ENCODE measurements at regions not wholly inside any gene's neighbourhood (a gene's known extent, or its start where the extent isn't known, plus 50 kb on each side); places are given as distances from the start of the nearest gene placed in this dataset.

DNA sequence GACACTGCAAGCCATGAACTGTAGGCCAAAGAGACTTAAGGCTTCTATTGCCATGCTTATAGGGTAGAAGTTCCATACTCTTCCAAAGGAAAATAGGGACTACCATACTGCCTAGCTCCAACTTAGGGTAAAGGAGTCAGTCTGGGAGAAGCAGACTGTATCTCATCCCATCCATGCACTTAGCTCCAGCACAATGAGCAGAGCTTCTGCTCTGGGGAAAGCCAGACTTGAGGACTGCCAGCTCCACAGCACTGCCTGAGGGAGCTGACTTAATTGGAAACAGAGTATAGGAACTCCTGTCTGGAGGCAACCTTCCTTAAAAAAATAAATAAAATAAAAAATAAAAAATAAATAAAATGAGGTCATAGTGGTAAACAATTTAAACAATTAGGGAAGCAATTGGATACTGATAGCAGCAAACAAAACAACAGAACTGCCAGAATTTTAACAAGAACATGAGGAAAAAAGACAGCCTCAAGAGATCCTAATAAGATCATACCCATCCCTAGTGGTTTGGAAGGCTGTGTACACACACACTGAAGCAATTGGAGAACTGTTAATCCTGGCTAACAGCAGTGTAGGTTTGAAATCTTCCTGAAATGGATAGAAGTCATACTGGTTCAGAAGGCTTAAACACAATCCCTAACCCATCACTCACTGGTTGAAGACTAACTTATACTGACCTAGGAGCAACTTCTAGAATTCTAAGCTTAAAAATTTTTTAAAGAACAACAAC, 550.1 kb downstream of the TBC1D4 start:
- no peaks in the 10 kb centered on the region for H3K4me1 Mint-ChIP-seq
- ChIA-PET POLR2A (no interaction called here), CTCF (no interaction called here)
- ATAC-seq (no peak), DNase-seq (ENCODE audit: low spot score) (no peak)
- no peaks in the 10 kb centered on the region for H3K27me3 Mint-ChIP-seq (ENCODE audit: low read depth)
- peaks cover 19% of the 10 kb centered on the region for H3K9me3 Mint-ChIP-seq
- H3K27ac Mint-ChIP-seq: no peak overlapping the region
- no peaks in the 10 kb centered on the region; the same call in 1 of the 2 replicates for H3K36me3 Mint-ChIP-seq
- TF ChIP-seq CREM (CRISPR knock-in tag; IDR thresholded peaks at IDR 0.05): no peak
- no peak for TF ChIP-seq ELF4 (CRISPR knock-in tag; IDR thresholded peaks at IDR 0.05; ENCODE audit: low read depth)
- no peak for TF ChIP-seq TEAD1 (CRISPR knock-in tag; IDR thresholded peaks at IDR 0.05)
- TF ChIP-seq, protein P1, sequence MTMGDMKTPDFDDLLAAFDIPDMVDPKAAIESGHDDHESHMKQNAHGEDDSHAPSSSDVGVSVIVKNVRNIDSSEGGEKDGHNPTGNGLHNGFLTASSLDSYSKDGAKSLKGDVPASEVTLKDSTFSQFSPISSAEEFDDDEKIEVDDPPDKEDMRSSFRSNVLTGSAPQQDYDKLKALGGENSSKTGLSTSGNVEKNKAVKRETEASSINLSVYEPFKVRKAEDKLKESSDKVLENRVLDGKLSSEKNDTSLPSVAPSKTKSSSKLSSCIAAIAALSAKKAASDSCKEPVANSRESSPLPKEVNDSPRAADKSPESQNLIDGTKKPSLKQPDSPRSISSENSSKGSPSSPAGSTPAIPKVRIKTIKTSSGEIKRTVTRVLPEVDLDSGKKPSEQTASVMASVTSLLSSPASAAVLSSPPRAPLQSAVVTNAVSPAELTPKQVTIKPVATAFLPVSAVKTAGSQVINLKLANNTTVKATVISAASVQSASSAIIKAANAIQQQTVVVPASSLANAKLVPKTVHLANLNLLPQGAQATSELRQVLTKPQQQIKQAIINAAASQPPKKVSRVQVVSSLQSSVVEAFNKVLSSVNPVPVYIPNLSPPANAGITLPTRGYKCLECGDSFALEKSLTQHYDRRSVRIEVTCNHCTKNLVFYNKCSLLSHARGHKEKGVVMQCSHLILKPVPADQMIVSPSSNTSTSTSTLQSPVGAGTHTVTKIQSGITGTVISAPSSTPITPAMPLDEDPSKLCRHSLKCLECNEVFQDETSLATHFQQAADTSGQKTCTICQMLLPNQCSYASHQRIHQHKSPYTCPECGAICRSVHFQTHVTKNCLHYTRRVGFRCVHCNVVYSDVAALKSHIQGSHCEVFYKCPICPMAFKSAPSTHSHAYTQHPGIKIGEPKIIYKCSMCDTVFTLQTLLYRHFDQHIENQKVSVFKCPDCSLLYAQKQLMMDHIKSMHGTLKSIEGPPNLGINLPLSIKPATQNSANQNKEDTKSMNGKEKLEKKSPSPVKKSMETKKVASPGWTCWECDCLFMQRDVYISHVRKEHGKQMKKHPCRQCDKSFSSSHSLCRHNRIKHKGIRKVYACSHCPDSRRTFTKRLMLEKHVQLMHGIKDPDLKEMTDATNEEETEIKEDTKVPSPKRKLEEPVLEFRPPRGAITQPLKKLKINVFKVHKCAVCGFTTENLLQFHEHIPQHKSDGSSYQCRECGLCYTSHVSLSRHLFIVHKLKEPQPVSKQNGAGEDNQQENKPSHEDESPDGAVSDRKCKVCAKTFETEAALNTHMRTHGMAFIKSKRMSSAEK (CRISPR knock-in tag; IDR thresholded peaks at IDR 0.05; ENCODE audit: borderline replicate concordance): no peak
- TF ChIP-seq, protein P2, sequence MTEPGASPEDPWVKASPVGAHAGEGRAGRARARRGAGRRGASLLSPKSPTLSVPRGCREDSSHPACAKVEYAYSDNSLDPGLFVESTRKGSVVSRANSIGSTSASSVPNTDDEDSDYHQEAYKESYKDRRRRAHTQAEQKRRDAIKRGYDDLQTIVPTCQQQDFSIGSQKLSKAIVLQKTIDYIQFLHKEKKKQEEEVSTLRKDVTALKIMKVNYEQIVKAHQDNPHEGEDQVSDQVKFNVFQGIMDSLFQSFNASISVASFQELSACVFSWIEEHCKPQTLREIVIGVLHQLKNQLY (CRISPR knock-in tag; IDR thresholded peaks at IDR 0.05): no peak
- no peak for TF ChIP-seq SMAD3 (CRISPR knock-in tag; IDR thresholded peaks at IDR 0.05; ENCODE audit: borderline replicate concordance)
- no peak for TF ChIP-seq MYBL2 (CRISPR knock-in tag; IDR thresholded peaks at IDR 0.05)
- TF ChIP-seq, protein P3, sequence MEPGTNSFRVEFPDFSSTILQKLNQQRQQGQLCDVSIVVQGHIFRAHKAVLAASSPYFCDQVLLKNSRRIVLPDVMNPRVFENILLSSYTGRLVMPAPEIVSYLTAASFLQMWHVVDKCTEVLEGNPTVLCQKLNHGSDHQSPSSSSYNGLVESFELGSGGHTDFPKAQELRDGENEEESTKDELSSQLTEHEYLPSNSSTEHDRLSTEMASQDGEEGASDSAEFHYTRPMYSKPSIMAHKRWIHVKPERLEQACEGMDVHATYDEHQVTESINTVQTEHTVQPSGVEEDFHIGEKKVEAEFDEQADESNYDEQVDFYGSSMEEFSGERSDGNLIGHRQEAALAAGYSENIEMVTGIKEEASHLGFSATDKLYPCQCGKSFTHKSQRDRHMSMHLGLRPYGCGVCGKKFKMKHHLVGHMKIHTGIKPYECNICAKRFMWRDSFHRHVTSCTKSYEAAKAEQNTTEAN (CRISPR knock-in tag; IDR thresholded peaks at IDR 0.05): no peak
- TF ChIP-seq HMGA2 (CRISPR knock-in tag; IDR thresholded peaks at IDR 0.05): no peak
- TF ChIP-seq ZBTB21 (CRISPR knock-in tag; IDR thresholded peaks at IDR 0.05; ENCODE audit: borderline replicate concordance): no peak
- no peak for TF ChIP-seq RORB (CRISPR knock-in tag; IDR thresholded peaks at IDR 0.05)
- TF ChIP-seq NFATC4 (CRISPR knock-in tag; IDR thresholded peaks at IDR 0.05): no peak
- TF ChIP-seq ESRRA (CRISPR knock-in tag; IDR thresholded peaks at IDR 0.05; ENCODE audit: borderline replicate concordance): no peak
- TF ChIP-seq, protein P4, sequence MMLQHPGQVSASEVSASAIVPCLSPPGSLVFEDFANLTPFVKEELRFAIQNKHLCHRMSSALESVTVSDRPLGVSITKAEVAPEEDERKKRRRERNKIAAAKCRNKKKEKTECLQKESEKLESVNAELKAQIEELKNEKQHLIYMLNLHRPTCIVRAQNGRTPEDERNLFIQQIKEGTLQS (CRISPR knock-in tag; conservative IDR thresholded peaks at IDR 0.05): no peak
- H3K4me3 Mint-ChIP-seq: no peak overlapping the region

DNA sequence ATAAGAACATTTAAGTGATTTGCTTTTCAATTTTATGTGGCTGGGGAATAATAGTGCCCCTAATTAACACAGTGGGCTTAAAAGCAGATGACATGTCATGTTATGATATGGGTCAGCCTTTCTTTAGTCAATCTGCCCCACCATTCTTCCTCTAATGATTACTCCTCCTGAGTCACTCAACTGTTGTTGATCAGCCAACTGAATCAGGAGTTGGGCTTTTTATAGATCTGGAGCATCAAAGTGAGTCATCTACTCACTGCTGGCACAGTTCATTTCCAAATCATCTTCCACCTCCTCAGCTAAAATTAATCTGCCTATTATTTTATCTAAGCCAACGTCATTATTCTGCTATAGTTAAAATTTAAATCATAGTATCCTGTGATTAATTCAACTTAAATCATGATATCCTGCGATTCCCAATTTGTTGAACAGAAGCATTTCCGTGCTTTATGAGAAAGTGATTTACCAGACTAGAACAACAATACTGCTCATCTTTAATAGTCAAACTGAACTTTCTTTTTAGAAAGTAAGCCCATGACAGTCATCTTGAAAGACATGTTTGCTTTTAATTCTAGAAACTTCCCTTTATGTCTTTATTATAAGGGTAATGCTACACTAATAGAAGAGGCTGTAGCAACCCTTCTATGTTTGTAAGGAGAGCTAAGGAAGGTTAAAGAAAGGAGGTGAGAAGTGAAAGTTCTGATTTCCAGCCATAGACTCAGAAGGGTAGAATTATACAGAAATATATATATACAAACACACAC, 551.4 kb downstream of the TBC1D4 start:
- CTCF ChIA-PET: no interaction called here
- POLR2A ChIA-PET: no interaction called here
- H3K36me3 Mint-ChIP-seq: no peaks in the 10 kb centered on the region; the same call in 1 of the 2 replicates
- no peak overlapping the region for H3K4me3 Mint-ChIP-seq
- no peaks in the 10 kb centered on the region for H3K4me1 Mint-ChIP-seq
- no peak overlapping the region for H3K27ac Mint-ChIP-seq
- no peaks in the 10 kb centered on the region for H3K27me3 Mint-ChIP-seq (ENCODE audit: low read depth)
- DNase-seq (ENCODE audit: low spot score) (no peak), ATAC-seq (no peak)
- H3K9me3 Mint-ChIP-seq: peaks cover 16% of the 10 kb centered on the region
- no peak for TF ChIP-seq ETV6 (CRISPR knock-in tag; IDR thresholded peaks at IDR 0.05)
- TF ChIP-seq, protein P5, sequence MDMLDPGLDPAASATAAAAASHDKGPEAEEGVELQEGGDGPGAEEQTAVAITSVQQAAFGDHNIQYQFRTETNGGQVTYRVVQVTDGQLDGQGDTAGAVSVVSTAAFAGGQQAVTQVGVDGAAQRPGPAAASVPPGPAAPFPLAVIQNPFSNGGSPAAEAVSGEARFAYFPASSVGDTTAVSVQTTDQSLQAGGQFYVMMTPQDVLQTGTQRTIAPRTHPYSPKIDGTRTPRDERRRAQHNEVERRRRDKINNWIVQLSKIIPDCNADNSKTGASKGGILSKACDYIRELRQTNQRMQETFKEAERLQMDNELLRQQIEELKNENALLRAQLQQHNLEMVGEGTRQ (CRISPR knock-in tag; IDR thresholded peaks at IDR 0.05): no peak
- TF ChIP-seq ZNF423 (CRISPR knock-in tag; IDR thresholded peaks at IDR 0.05): no peak
- TF ChIP-seq, protein P6, sequence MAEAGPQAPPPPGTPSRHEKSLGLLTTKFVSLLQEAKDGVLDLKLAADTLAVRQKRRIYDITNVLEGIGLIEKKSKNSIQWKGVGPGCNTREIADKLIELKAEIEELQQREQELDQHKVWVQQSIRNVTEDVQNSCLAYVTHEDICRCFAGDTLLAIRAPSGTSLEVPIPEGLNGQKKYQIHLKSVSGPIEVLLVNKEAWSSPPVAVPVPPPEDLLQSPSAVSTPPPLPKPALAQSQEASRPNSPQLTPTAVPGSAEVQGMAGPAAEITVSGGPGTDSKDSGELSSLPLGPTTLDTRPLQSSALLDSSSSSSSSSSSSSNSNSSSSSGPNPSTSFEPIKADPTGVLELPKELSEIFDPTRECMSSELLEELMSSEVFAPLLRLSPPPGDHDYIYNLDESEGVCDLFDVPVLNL (CRISPR knock-in tag; IDR thresholded peaks at IDR 0.05; ENCODE audit: borderline replicate concordance, low read depth): no peak
- TF ChIP-seq, protein P7, sequence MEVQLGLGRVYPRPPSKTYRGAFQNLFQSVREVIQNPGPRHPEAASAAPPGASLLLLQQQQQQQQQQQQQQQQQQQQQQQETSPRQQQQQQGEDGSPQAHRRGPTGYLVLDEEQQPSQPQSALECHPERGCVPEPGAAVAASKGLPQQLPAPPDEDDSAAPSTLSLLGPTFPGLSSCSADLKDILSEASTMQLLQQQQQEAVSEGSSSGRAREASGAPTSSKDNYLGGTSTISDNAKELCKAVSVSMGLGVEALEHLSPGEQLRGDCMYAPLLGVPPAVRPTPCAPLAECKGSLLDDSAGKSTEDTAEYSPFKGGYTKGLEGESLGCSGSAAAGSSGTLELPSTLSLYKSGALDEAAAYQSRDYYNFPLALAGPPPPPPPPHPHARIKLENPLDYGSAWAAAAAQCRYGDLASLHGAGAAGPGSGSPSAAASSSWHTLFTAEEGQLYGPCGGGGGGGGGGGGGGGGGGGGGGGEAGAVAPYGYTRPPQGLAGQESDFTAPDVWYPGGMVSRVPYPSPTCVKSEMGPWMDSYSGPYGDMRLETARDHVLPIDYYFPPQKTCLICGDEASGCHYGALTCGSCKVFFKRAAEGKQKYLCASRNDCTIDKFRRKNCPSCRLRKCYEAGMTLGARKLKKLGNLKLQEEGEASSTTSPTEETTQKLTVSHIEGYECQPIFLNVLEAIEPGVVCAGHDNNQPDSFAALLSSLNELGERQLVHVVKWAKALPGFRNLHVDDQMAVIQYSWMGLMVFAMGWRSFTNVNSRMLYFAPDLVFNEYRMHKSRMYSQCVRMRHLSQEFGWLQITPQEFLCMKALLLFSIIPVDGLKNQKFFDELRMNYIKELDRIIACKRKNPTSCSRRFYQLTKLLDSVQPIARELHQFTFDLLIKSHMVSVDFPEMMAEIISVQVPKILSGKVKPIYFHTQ (CRISPR knock-in tag; IDR thresholded peaks at IDR 0.05): no peak
- TF ChIP-seq NR2C2 (CRISPR knock-in tag; IDR thresholded peaks at IDR 0.05): no peak
- TF ChIP-seq JAZF1 (CRISPR knock-in tag; IDR thresholded peaks at IDR 0.05): no peak
- TF ChIP-seq, protein P8, sequence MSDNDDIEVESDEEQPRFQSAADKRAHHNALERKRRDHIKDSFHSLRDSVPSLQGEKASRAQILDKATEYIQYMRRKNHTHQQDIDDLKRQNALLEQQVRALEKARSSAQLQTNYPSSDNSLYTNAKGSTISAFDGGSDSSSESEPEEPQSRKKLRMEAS (CRISPR knock-in tag; IDR thresholded peaks at IDR 0.05): no peak
- TF ChIP-seq ZNF416 (CRISPR knock-in tag; IDR thresholded peaks at IDR 0.05): no peak

Data from WTC11 (cell line).